ENCODE measurements at regions not wholly inside any gene's neighbourhood (a gene's known extent, or its start where the extent isn't known, plus 50 kb on each side); places are given as distances from the start of the nearest gene placed in this dataset.

DNA sequence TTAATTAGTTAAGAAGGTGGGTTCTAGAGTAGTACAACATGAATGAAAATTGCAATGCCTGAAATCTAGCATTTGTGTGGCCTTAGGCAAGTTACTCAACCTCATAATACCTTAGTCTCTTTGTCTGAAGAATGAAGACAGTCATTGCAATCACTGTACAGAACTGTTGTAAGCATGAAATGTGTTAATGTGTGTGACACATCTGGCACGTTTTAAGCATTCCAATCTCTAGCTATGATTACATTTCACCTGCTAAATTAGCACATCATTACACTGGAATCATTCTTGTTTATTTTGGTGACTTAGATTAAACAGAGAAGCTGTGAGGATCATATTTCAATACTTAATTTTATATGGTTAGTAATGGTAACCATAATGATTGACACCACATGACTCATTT lies 629.7 kb upstream of the KIF2B start:
- DNase-seq (ENCODE audit: low read depth in 1 of 2, low spot score in 1 of 2), result no peak

GRCh38 chr17:53191878-53192277 lies 630.8 kb upstream of the KIF2B start:
- no peak for DNase-seq (ENCODE audit: low read depth in 1 of 2, low spot score in 1 of 2)

DNA sequence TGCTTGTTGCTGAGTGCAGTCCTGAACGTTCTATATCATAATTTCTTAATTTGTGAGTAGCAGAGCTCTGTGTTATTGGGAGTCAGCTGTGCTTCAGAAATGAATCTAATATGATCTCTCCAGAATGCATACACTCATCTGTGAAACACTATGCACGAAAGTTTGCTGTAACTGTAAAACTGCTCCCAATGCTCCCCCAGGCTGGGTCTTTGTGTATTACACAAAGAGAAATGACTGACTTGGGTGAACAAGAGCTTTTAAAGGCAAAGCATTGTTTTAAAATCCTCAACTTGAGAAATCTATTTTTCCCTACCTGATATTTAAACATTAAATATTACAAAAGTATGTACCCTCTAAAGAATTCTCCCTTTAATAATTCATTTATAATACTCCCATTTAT lies 636.7 kb upstream of the KIF2B start:
- no peak for DNase-seq (ENCODE audit: low read depth in 1 of 2, low spot score in 1 of 2)

GRCh38 chr17:53176629-53177028 lies 646.1 kb upstream of the KIF2B start:
- DNase-seq (ENCODE audit: low read depth in 1 of 2, low spot score in 1 of 2), result no peak

DNA sequence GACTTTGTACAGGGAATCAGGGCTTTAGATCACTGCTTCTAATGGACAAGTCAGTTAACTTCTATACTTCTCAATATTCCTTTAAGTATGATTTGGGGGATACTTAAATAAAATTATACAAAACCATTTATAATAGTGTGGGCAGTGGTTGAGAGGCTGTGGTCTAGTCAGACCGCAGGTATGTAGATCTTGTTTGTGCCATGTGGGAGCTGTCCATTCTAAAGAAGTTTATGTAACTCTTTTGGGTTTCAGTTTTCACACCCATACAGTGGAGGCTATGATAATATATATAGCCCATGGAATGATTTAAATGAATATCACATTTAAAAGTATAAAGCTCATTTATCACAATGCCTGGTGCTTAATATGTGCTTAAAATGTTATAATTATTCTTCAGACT lies 654.3 kb upstream of the KIF2B start:
- DNase-seq (ENCODE audit: low read depth in 1 of 2, low spot score in 1 of 2), result no peak

- DNase-seq (ENCODE audit: low read depth in 1 of 2, low spot score in 1 of 2), result no peak
Measured at GRCh38 chr17:53166731-53167130, 656.0 kb upstream of the KIF2B start.

GRCh38 chr17:53150101-53150698 lies 672.5 kb upstream of the KIF2B start:
- no peak for DNase-seq (ENCODE audit: low read depth in 1 of 2, low spot score in 1 of 2)

DNA sequence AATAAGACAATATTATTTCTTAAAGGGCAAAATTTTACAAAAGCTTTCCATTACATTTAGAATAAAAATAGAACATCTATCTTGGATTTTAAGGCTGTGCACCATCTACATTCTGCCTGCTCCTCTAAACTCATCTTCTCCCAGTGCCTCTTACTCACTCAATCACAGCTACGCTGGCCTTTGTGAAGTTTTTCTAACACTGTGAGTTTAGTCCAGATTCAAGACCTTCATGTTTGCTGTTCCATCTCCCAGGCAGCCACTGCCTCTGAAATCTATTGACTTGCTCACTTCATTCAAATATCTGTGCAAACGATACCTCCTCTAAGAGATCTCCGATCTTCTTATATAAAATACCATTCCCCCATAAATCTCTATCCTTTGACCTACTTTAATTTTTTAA lies 673.4 kb upstream of the KIF2B start:
- no peak for DNase-seq (ENCODE audit: low read depth in 1 of 2, low spot score in 1 of 2)

DNA sequence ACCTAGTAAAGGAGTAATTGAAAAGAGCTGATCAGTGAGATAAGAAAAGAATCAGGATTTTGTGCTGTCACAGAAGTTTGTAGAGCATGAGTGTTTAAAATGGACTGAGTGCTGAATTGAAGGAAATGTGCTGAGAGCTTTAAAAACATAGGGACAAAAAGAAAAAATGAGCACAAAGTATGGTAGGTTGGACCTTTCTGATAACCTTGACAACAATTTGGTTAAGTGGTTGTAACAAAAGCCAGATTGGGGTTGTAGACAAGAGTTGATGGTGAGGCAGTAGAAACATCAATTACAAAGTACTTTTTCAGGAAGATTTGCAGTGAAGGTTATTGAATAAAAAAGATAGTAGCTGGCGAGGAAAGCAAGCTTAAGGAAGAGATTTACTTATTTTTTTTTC lies 674.7 kb upstream of the KIF2B start:
- DNase-seq (ENCODE audit: low read depth in 1 of 2, low spot score in 1 of 2), result no peak

GRCh38 chr17:53142890-53143289 lies 679.8 kb upstream of the KIF2B start:
- no peak for DNase-seq (ENCODE audit: low read depth in 1 of 2, low spot score in 1 of 2)

DNA sequence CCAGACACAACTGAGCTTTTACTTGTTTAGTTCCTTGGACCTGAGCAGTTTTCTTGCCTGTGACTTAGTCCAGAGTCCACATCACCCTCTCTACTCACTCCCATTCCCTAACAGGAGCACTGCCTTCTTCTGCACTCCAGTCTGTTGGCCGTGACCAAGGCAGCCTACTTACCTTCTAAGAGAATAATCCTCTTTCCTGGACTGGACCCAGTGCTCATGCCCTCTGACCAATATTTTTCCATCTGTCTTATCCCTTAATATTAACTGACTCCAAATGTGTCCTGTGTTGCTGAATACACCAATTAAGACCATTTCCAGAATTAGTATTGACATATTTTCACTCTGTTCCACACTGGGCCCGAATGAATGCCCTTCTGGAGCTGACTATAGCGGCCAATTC lies 681.0 kb upstream of the KIF2B start:
- no peak for DNase-seq (ENCODE audit: low read depth in 1 of 2, low spot score in 1 of 2)

- no peak for DNase-seq (ENCODE audit: low read depth in 1 of 2, low spot score in 1 of 2)
Measured at GRCh38 chr17:53141280-53141679, 681.4 kb upstream of the KIF2B start.

DNA sequence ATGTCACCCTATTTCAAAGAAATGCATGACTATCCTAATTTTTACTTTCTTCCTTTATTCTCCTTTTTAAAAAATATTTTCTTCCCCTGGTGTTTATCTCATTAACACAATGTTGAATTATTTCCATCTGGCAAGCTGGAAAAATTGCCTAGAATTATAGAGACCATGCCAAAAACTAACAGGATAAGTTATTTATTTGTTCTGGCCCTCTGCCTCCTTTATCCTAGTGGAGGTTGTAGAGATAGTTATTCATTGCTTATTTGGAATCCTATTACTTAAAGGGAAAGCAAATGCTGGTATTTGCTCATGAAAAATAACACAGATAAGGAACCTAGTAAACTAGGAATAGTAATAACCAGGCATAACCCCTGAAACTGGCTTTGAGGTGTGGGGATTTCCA lies 684.9 kb upstream of the KIF2B start:
- no peak for DNase-seq (ENCODE audit: low read depth in 1 of 2, low spot score in 1 of 2)

DNA sequence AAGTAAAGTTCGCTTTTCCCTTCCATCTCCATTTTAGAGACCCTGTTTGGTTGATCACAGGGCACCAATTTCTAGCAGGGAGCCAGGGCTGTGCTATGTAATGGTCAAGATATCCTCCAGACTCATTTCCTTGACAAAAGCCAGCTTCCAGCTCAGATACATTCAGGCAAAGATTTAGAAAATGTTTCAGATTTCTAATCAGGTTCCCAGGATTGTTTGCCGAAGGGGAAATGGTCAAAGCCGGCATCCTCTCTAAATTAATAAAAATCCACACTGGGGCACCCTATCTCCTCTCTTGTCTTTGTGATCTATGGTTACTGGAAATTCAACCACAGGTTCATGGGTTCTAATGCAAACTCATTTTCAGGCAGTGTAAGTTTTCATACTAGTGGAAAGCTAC lies 686.8 kb upstream of the KIF2B start:
- no peak for DNase-seq (ENCODE audit: low read depth in 1 of 2, low spot score in 1 of 2)

GRCh38 chr17:53134548-53134947 lies 688.2 kb upstream of the KIF2B start:
- DNase-seq (ENCODE audit: low read depth in 1 of 2, low spot score in 1 of 2), result no peak

- DNase-seq (ENCODE audit: low read depth in 1 of 2, low spot score in 1 of 2), result no peak
Measured at GRCh38 chr17:53133876-53134275, 688.9 kb upstream of the KIF2B start.

DNA sequence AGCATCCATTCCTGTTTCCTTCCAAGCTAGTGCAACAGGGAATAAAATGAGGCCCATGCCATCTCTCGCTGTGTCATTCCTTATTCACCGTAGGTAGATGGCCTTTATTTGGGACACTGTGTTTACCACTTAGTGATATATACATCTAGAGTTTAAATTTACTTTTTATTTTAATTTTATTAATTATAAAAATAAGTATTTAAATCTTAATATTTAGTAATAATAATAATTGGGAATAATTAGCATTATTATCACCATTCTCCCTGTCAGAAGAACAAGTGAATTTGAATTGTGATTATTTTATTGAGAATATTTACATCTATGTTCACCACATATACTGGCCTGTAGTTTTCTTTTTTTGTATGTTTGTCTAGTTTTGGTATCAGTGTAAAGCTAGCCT lies 692.9 kb upstream of the KIF2B start:
- no peak for DNase-seq (ENCODE audit: low read depth in 1 of 2, low spot score in 1 of 2)

DNA sequence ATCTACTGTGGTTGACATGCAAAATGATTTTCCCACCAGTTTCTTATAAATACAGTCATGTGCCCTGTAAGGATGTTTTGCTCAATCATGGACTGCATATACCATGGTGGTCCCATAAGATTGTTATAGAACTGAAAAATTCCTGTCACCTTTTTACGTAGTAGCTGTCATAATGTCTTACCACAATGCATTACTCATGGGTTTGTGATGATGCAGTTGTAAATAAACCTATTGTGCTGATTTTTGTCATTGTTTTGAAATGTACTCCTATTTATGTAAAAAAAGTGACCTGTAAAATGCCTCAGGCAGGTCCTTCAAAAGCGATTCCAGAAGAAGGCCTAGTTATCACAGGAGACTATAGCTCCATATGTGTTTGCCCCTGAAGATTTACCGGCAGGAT lies 695.4 kb upstream of the KIF2B start:
- no peak for DNase-seq (ENCODE audit: low read depth in 1 of 2, low spot score in 1 of 2)

- DNase-seq (ENCODE audit: low read depth in 1 of 2, low spot score in 1 of 2), result no peak
Measured at GRCh38 chr17:53122966-53123365, 699.8 kb upstream of the KIF2B start.

GRCh38 chr17:53119773-53120172 lies 703.0 kb upstream of the KIF2B start:
- no peak for DNase-seq (ENCODE audit: low read depth in 1 of 2, low spot score in 1 of 2)

DNA sequence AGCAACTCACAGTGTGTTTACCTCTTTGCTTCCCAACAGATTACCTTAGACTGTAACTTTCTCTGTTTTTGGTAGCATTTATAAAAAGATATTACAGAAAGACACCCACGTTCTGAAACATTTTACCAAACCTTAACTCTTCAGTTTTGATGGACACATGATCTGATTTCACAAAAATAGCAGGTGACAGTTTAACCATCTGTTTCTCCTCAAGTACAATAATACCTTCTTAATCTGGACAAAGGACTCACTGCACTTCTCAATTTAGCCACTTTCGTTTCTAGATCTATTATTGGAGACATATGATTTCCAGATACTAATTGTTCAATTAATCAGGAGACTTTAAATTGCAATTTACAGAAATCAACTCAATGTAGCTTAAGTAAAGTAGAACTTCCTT lies 703.8 kb upstream of the KIF2B start:
- no peak for DNase-seq (ENCODE audit: low read depth in 1 of 2, low spot score in 1 of 2)

- no peak for DNase-seq (ENCODE audit: low read depth in 1 of 2, low spot score in 1 of 2)
Measured at GRCh38 chr17:53106886-53107285, 715.8 kb upstream of the KIF2B start.

DNA sequence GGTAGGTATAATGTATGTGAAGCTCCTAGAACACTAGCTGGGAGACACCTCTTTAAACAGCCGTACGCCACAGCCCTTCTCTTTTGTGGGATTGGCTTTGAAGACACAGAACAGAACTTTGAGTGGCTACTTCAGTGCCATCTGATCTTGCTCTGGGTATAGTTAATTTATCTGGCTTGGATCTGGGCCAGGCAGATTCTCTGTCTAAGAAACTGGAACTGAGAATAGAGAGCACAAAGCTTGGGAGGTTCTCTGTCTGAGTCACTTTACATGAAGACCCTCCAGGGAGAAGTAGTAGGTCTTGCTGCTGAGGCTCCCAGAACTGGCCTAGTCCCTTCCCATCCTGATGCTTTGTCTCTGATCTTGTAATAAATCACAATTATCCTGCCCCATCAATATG lies 721.0 kb upstream of the KIF2B start:
- DNase-seq (ENCODE audit: low read depth in 1 of 2, low spot score in 1 of 2), result no peak

DNA sequence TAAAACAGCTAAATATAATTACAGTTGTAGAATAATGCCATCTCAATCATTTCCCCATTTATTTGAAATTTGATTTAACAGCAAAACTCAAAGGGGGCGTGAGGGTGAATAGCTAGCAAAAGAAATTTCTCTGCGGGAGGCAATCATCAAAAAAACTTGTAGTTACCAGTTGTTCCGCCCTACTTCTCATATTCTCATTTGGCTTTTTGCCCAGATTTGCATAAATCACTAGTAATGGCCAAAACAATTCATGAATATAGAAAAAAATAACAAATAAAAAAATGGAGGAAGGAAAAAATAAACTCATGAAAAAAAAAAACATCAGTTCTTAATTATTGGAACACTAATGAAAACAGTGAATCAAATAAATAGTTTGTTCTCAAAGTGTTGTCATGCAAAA lies 722.6 kb upstream of the KIF2B start:
- no peak for DNase-seq (ENCODE audit: low read depth in 1 of 2, low spot score in 1 of 2)

All from activated CD4-positive, alpha-beta T cell treated with anti-CD3 and anti-CD28 coated beads, Interleukin-2, amount 50 U/mL, for 24 hours (primary cell).